GM12875 (cell line): ENCODE measurements at regions not wholly inside any gene's neighbourhood (a gene's known extent, or its start where the extent isn't known, plus 50 kb on each side); places are given as distances from the start of the nearest gene placed in this dataset.

Source experiments
- H3K4me3 ChIP-seq: one replicate; pipeline ENCODE4 v1.5.1; 2011; ENCODE audit warnings: low read depth, low read length, control low read depth
- TF ChIP-seq, protein P1 (sequence below): IDR thresholded peaks from 2 replicates; pipeline ENCODE4 v1.5.1; 2011; ENCODE audit warnings: low read depth, mild to moderate bottlenecking, control low read depth, inconsistent platforms, low read length, moderate library complexity, borderline replicate concordance; ENCODE audit not compliant: insufficient read depth

DNA sequence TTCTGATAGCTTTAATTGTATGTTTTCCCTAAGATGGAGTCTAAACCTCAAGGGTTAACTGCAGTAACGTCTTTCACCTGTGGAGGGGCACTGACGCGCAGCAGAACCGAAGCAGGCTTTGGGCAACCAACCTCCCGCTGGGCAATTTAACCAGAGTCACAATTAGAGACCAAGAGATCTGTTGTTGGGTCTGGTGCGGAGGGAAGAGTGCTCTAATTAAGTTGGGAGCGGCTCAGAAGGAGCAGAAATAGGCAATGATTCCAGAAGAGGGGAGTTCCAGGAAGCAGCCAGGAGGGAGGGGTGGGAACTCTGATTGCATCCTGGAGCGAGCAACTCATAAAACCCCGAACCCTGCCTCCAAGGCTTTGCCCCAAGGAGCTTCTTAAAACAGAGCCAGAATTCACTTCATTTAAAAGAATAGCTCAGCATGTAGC lies 245.8 kb downstream of the PAX3 start:
- TF ChIP-seq, protein P1, sequence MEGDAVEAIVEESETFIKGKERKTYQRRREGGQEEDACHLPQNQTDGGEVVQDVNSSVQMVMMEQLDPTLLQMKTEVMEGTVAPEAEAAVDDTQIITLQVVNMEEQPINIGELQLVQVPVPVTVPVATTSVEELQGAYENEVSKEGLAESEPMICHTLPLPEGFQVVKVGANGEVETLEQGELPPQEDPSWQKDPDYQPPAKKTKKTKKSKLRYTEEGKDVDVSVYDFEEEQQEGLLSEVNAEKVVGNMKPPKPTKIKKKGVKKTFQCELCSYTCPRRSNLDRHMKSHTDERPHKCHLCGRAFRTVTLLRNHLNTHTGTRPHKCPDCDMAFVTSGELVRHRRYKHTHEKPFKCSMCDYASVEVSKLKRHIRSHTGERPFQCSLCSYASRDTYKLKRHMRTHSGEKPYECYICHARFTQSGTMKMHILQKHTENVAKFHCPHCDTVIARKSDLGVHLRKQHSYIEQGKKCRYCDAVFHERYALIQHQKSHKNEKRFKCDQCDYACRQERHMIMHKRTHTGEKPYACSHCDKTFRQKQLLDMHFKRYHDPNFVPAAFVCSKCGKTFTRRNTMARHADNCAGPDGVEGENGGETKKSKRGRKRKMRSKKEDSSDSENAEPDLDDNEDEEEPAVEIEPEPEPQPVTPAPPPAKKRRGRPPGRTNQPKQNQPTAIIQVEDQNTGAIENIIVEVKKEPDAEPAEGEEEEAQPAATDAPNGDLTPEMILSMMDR, result peak; percentile 25; the same call in 1 of the 2 replicates
- no peak overlapping the region for H3K4me3 ChIP-seq

DNA sequence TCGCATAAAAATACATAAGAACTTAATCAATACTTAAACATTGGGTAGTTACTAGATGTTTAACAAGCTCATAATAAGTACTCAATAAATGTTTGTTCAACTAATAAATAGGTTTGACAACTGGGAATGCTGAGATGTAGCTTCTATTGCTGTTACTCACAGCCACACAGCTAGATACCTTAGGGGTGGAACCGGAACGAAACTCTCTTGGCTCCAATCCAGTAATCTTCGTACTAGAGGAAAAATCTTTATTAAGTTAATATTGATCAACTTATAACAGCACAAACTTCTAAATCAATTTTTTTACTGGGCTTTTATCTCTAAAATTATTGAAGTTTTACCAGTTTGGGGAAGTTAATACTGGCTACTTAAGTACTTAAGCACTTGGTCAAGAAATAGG lies 247.8 kb downstream of the PAX3 start:
- TF ChIP-seq, protein P1, result no peak
- no peak overlapping the region for H3K4me3 ChIP-seq

DNA sequence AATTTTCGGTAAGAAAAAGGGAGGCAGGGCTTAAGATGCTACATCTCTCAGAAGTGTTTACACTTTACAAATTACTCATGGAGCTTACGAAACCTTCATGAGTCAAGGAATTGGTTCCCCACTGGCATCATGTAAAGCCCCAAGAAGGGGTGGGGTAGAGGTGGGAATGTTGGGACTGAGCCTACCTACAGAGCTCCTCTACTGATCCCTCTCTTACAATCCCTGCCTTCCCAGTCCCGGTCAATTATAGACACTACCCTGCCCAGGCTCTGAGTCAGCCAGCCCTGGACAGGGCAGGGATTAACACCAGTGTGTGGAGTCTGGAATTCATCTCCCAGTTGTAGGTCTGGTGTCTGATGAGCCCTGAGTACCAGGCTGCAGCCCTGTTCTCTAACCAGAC lies 248.9 kb downstream of the PAX3 start:
- H3K4me3 ChIP-seq, result no peak overlapping the region
- TF ChIP-seq, protein P1, result no peak

DNA sequence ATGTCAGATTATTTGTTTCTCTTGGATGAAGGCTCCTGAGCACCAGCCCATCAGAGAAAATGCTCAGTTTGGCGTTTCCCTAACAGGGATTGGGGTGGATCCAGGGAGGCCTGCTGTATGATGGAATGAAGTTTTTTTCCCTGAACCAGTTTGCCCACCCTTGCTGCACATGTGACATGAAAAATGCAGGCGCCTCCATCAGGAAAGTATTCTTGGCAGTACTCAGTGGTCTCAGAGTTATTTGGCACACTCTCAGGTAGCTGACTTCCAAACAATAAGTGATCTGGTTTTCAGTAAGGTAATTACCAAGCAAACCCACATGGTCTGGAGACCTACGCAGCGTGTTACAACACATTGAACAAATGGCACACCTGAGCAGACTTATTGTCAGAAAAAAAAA lies 254.9 kb downstream of the PAX3 start:
- H3K4me3 ChIP-seq, result no peak overlapping the region
- TF ChIP-seq, protein P1, result no peak

DNA sequence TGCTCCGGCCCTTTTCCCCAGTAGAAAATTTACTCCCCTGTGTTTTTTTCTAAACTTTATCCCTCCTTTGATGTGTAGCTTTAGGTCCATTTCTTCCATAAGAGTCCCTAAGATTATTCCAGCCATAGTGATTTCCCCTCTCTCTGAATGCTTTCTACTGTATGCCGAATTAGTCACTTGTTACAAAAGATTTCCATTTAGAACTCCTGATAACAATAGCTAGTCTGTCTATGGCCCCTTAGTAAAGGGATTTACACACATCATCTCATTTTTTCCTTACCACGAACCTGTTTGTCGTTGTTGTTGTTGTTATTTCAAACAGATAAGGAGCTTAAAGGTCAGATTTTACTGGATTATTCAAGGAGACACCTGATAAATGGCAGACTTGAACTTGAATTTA lies 256.1 kb downstream of the PAX3 start:
- TF ChIP-seq, protein P1, result no peak
- no peak overlapping the region for H3K4me3 ChIP-seq

DNA sequence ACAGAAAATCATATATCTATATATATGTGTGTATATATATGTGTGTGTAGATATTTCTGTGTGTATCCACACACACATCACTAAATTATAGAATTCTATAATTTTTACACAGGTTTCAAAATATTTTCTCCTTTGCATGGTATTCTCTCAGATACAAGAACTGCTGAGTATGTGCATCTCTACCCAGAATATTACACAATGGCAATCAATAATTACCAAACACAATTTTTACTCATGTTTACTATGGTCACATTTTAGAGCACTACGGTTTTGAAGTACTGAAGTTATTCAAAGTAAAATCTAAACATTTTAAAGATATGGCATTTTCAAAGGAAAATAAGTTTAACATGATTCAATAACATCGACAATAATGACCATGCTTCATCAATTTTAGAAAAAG lies 258.5 kb downstream of the PAX3 start:
- TF ChIP-seq, protein P1, result no peak

DNA sequence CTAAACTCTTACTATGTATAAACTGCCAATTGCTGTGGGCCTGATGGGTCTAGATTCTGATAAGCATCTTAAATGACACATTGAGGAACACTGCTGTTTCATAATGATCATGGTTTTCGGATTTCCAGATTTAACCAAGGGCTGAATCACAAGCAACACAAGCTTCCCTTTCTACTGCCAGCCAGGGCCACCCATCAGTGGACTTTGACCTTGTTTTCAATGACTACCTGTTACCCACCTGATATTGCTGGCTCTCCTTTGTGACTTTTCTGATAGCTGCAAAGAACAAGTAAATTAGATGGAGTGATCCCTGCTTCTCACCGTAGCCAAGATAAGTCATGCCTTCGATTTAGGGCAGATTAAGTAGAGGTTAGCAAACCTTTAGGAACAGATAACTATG lies 259.0 kb downstream of the PAX3 start:
- TF ChIP-seq, protein P1, result no peak
- H3K4me3 ChIP-seq, result no peak overlapping the region

More for the DNA sequence above, 258.5 kb downstream of the PAX3 start:
- H3K4me3 ChIP-seq, result no peak overlapping the region
